A673 (cell line): ENCODE measurements at regions not wholly inside any gene's neighbourhood (a gene's known extent, or its start where the extent isn't known, plus 50 kb on each side); places are given as distances from the start of the nearest gene placed in this dataset.

Experiments
- BruUV-seq: library from RNA; stranded (reverse); fragments of 400-500 nt; replicated peaks from 2 replicates; lab custom pipeline; 2021; lab: Mats Ljungman, UMichigan
- CTCF ChIA-PET: fragments of 300-600 bp; sonication (Branson Sonifier 250); formaldehyde crosslinking; loops from one replicate; lab custom pipeline; 2022; ENCODE audit warnings: antibody characterized with exemption; lab: Charles Lee
- POLR2A ChIA-PET: fragments of 300-600 bp; sonication (Branson Sonifier 250); formaldehyde crosslinking; loops from one replicate; lab custom pipeline; 2022; ENCODE audit warnings: antibody characterized with exemption; ENCODE audit not compliant: low non-redundant PET; lab: Charles Lee
- DNase-seq: peaks from one replicate; pipeline ENCODE4 v3.0.0-alpha.2; 2015; ENCODE audit warnings: low spot score
- H3K27ac ChIP-seq: fragments of 200-600 bp; sonication (generic); 2 replicates; pipeline ENCODE4 v1.5.1; 2016; ENCODE audit warnings: mixed run types, low read depth, mild to moderate bottlenecking, mixed read lengths, antibody characterized with exemption, low read length; ENCODE audit not compliant: poor library complexity, severe bottlenecking
- H3K27me3 ChIP-seq: fragments of 200-600 bp; sonication (generic); replicated peaks from 2 replicates; pipeline ENCODE4 v1.6.1; 2017; ENCODE audit warnings: mixed run types, low read depth, mild to moderate bottlenecking, mixed read lengths, antibody characterized with exemption, low read length; ENCODE audit not compliant: insufficient read depth, poor library complexity
- H3K36me3 ChIP-seq: fragments of 200-600 bp; sonication (generic); 2 replicates; pipeline ENCODE4 v1.6.1; 2016; ENCODE audit warnings: mixed run types, mild to moderate bottlenecking, mixed read lengths, antibody characterized with exemption, low read length; ENCODE audit not compliant: insufficient read depth, poor library complexity, severe bottlenecking
- H3K4me1 ChIP-seq: fragments of 200-600 bp; sonication (generic); 2 replicates; pipeline ENCODE4 v1.6.1; 2017; ENCODE audit warnings: mixed run types, mild to moderate bottlenecking, mixed read lengths, antibody characterized with exemption, low read length; ENCODE audit not compliant: insufficient read depth, poor library complexity, severe bottlenecking
- H3K4me3 ChIP-seq: fragments of 200-600 bp; sonication (generic); 2 replicates; pipeline ENCODE4 v1.5.1; 2016; ENCODE audit warnings: low read depth, mixed run types, mild to moderate bottlenecking, mixed read lengths, low read length; ENCODE audit not compliant: poor library complexity, severe bottlenecking
- H3K9me3 ChIP-seq: fragments of 200-600 bp; sonication (generic); 2 replicates; pipeline ENCODE4 v1.6.1; 2016; ENCODE audit warnings: mixed run types, low read depth, mild to moderate bottlenecking, mixed read lengths, antibody characterized with exemption, low read length; ENCODE audit not compliant: poor library complexity, severe bottlenecking
- EZH2 ChIP-seq: fragments of 200-600 bp; sonication (generic); IDR thresholded peaks from 2 replicates; pipeline ENCODE4 v1.6.1; 2017; ENCODE audit warnings: borderline replicate concordance, low read depth, mild to moderate bottlenecking, mixed read lengths, antibody characterized with exemption, low read length; ENCODE audit not compliant: poor library complexity, severe bottlenecking
- intact Hi-C: fragments of 100-400 bp; cut with micrococcal nuclease; formaldehyde crosslinking; loops from one replicate; pipeline ENCODE4 v1.10.0; 2022; ENCODE audit not compliant: unreplicated experiment
- TF ChIP-seq, protein P1 (sequence below): fragments of 300-800, 200-600 bp; sonication (generic); conservative IDR thresholded peaks from 2 replicates; pipeline ENCODE4 v1.5.1; 2017; ENCODE audit warnings: low read depth, mild to moderate bottlenecking, antibody characterized with exemption, low read length, moderate library complexity, mixed read lengths

DNA sequence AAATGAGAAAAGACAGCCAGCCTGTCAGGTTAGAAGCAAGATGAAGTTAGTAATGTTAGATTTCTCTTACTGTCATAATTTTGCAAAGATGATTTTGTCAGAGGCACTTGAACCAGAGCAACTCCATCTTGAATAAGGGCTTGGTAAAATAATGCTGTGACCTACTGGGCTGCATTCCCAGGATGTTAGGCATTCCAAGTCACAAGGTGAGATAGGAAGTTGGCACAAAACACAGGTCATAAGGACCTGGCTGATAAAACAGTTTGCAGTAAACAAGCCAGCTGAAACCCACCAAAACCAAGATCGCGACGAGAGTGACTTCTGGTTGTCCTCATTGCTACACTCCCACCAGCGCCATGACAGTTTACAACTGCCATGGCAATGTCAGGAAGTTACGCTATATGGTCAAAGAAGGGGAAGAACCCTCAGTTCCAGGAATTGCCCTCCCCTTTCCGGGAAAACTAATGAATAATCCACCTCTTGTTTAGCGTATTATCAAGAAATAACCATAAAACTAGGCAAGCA is 1313.5 kb upstream of the TMEM132C start:
- intact Hi-C loops, result no loop called here
- CTCF ChIA-PET, result no interaction called here

DNA sequence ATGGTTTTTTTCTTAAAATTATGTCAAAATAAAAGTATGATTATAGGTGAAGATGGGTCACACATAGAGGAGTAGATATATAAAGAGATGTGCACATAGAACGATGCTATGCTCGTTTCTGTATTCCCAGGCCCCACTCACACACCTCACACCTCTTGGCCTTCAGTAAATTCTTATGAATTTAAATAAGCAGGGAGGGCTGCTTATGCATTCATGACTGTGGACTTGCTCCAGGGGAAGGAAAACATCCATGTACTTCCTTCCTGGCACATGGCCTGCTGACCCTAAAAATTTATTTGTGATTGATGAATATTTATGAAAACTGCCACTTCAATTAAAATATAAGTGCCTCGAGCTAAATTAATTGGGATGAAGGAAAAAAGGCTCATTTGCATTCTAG is 1306.7 kb upstream of the TMEM132C start:
- no peaks in the 10 kb centered on the region for H3K9me3 ChIP-seq
- H3K4me3 ChIP-seq, result no peak overlapping the region
- no peaks in the 10 kb centered on the region for H3K36me3 ChIP-seq
- CTCF ChIA-PET, result no interaction called here
- TF ChIP-seq, protein P1, sequence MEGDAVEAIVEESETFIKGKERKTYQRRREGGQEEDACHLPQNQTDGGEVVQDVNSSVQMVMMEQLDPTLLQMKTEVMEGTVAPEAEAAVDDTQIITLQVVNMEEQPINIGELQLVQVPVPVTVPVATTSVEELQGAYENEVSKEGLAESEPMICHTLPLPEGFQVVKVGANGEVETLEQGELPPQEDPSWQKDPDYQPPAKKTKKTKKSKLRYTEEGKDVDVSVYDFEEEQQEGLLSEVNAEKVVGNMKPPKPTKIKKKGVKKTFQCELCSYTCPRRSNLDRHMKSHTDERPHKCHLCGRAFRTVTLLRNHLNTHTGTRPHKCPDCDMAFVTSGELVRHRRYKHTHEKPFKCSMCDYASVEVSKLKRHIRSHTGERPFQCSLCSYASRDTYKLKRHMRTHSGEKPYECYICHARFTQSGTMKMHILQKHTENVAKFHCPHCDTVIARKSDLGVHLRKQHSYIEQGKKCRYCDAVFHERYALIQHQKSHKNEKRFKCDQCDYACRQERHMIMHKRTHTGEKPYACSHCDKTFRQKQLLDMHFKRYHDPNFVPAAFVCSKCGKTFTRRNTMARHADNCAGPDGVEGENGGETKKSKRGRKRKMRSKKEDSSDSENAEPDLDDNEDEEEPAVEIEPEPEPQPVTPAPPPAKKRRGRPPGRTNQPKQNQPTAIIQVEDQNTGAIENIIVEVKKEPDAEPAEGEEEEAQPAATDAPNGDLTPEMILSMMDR, result no peak
- TF ChIP-seq EZH2, result no peak
- DNase-seq, result no peak
- no peak overlapping the region for H3K27ac ChIP-seq
- no peaks in the 10 kb centered on the region for H3K27me3 ChIP-seq
- POLR2A ChIA-PET, result no interaction called here
- intact Hi-C loops, result no loop called here
- no TSS peak for BruUV-seq
- H3K4me1 ChIP-seq, result no peaks in the 10 kb centered on the region

More for the DNA sequence above, 1313.5 kb upstream of the TMEM132C start:
- H3K4me3 ChIP-seq, result no peak overlapping the region
- POLR2A ChIA-PET, result no interaction called here
- H3K4me1 ChIP-seq, result no peaks in the 10 kb centered on the region
- H3K9me3 ChIP-seq, result no peaks in the 10 kb centered on the region
- no peak for DNase-seq
- no TSS peak for BruUV-seq
- no peak for TF ChIP-seq EZH2
- TF ChIP-seq, protein P1, result no peak
- H3K27ac ChIP-seq, result no peak overlapping the region
- H3K36me3 ChIP-seq, result no peaks in the 10 kb centered on the region
- H3K27me3 ChIP-seq, result no peaks in the 10 kb centered on the region

DNA sequence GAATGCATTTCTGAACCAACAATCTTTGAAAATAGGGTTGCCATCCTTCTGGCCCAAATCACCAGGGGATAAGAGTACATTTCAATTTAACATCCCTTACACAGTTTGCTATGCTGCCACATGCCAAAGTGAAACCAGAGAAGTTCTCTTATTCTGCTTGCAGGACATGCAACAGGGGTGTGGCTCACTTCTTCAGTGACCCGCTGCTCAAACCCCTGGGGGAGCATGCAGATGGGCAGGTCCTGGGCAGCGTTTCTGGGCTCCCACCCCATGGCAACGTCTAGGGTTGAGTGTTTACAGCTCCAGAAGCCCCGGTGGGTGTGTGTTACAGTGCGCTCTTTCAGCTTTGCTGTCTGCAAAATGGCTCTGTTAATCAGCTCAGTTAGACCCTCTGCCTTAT is 1306.3 kb upstream of the TMEM132C start:
- no peak overlapping the region for H3K27ac ChIP-seq
- H3K27me3 ChIP-seq, result no peaks in the 10 kb centered on the region
- no peak for DNase-seq
- no peaks in the 10 kb centered on the region for H3K9me3 ChIP-seq
- no peak overlapping the region for H3K4me3 ChIP-seq
- intact Hi-C loops, result no loop called here
- no peaks in the 10 kb centered on the region for H3K36me3 ChIP-seq
- peaks cover 2% of the 10 kb centered on the region for H3K4me1 ChIP-seq
- no TSS peak for BruUV-seq
- ChIA-PET POLR2A (no interaction called here), CTCF (no interaction called here)
- TF ChIP-seq EZH2, result no peak
- TF ChIP-seq, protein P1, result no peak
